H1 (cell line): ENCODE measurements at regions not wholly inside any gene's neighbourhood (a gene's known extent, or its start where the extent isn't known, plus 50 kb on each side); places are given as distances from the start of the nearest gene placed in this dataset.

Experiments
- CTCF ChIA-PET: fragments of 300-600 bp; sonication (Branson Sonifier 250); formaldehyde crosslinking; loops from one replicate; lab custom pipeline; 2021; ENCODE audit not compliant: partially characterized antibody; lab: Charles Lee
- POLR2A ChIA-PET: fragments of 300-600 bp; sonication (Branson Sonifier 250); formaldehyde crosslinking; loops from one replicate; lab custom pipeline; 2021; ENCODE audit warnings: inconsistent platforms; ENCODE audit not compliant: partially characterized antibody; lab: Charles Lee
- DNase-seq, 2 experiments: peaks; one replicate each; pipeline versions ENCODE4 v3.0.0 to v3.0.0-alpha.2; 2010 to 2022; ENCODE audit warnings: low spot score in 2 of 2, low read depth in 1 of 2, mixed read lengths in 1 of 2
- FAIRE-seq: peaks from 2 replicates; lab custom pipeline; 2011; peaks lifted over from hg19 to GRCh38; lab: Jason Lieb, UNC
- H2AFZ ChIP-seq: 2 replicates; pipeline ENCODE4 v1.8.1; 2012; ENCODE audit warnings: low read length, inconsistent platforms
- H2AK5ac ChIP-seq: 2 replicates; pipeline ENCODE4 v1.6.1; 2013; ENCODE audit warnings: low read depth, low read length
- H2BK120ac ChIP-seq: replicated peaks from 2 replicates; pipeline ENCODE3; 2013; ENCODE audit warnings: low read depth, low read length, inconsistent platforms
- H2BK12ac ChIP-seq: 2 replicates; pipeline ENCODE4 v1.6.1; 2013; ENCODE audit warnings: low read depth, low read length
- H2BK15ac ChIP-seq: 2 replicates; pipeline ENCODE4 v1.6.1; 2013; ENCODE audit warnings: low read length
- H2BK20ac ChIP-seq: 2 replicates; pipeline ENCODE4 v1.6.1; 2013; ENCODE audit warnings: low read length
- H2BK5ac ChIP-seq: 2 replicates; pipeline ENCODE4 v1.6.1; 2013; ENCODE audit warnings: low read depth, low read length
- H3K14ac ChIP-seq: 2 replicates; pipeline ENCODE4 v1.6.1; 2013; ENCODE audit warnings: inconsistent platforms; ENCODE audit not compliant: insufficient read length
- H3K18ac ChIP-seq: 2 replicates; pipeline ENCODE4 v1.6.1; 2013; ENCODE audit warnings: low read length; ENCODE audit errors: extremely low read depth
- H3K23ac ChIP-seq: 2 replicates; pipeline ENCODE4 v1.6.1; 2013; ENCODE audit warnings: inconsistent platforms; ENCODE audit not compliant: insufficient read length
- H3K23me2 ChIP-seq: 2 replicates; pipeline ENCODE4 v1.6.1; 2013; ENCODE audit warnings: low read depth, low read length
- H3K27ac ChIP-seq: 2 replicates; pipeline ENCODE4 v1.6.1; 2011; ENCODE audit warnings: low read depth, low read length, inconsistent platforms
- H3K27me3 ChIP-seq, 4 experiments: replicated peaks in 1 of 4; 1 replicate in 1 of 4; 2 replicates in 3 of 4; pipeline versions ENCODE4 v1.6.1 to v1.8.1; 2011 to 2013; ENCODE audit warnings: low read length in 3 of 4, mild to moderate bottlenecking in 3 of 4, inconsistent platforms in 2 of 4, mixed read lengths in 2 of 4, moderate library complexity in 1 of 4; ENCODE audit not compliant: control insufficient read depth in 3 of 4, insufficient read depth in 3 of 4; ENCODE audit errors: extremely low read depth in 1 of 4
- H3K36me3 ChIP-seq, 4 experiments: 2 replicates each; pipeline versions ENCODE4 v1.6.1 to v1.8.1; 2011 to 2013; ENCODE audit warnings: mild to moderate bottlenecking in 4 of 4, low read length in 3 of 4, moderate library complexity in 2 of 4, control low read depth in 1 of 4, inconsistent platforms in 1 of 4; ENCODE audit not compliant: insufficient read depth in 4 of 4, control insufficient read depth in 2 of 4
- H3K4ac ChIP-seq: replicated peaks from 2 replicates; pipeline ENCODE3; 2013; ENCODE audit warnings: low read length, low read depth, mixed read lengths, inconsistent platforms; ENCODE audit not compliant: insufficient read length
- H3K4me1 ChIP-seq, 4 experiments: replicated peaks in 1 of 4; 1 replicate in 1 of 4; 2 replicates in 3 of 4; pipeline versions ENCODE4 v1.6.1 to v1.8.1; 2011 to 2013; ENCODE audit warnings: low read length in 3 of 4, inconsistent platforms in 2 of 4, mixed read lengths in 1 of 4; ENCODE audit not compliant: insufficient read depth in 4 of 4, control insufficient read depth in 3 of 4
- H3K4me2 ChIP-seq, 2 experiments: 2 replicates each; pipeline versions ENCODE4 v1.6.1 to v1.8.1; 2011 to 2013; ENCODE audit warnings: low read depth in 2 of 2, low read length in 2 of 2, control low read depth in 1 of 2, inconsistent platforms in 1 of 2, mild to moderate bottlenecking in 1 of 2; ENCODE audit not compliant: insufficient read depth in 1 of 2
- H3K4me3 ChIP-seq, 4 experiments: fragments of 200-600, 300-600 bp in 1 of 4; sonication (generic), shearing (Covaris generic), sonication (Bioruptor Twin) in 1 of 4; 2 replicates each; pipeline versions ENCODE4 v1.5.1 to v1.8.1; 2011 to 2016; ENCODE audit warnings: low read length in 4 of 4, low read depth in 3 of 4, control low read depth in 2 of 4, inconsistent platforms in 2 of 4, mild to moderate bottlenecking in 2 of 4, mixed read lengths in 1 of 4, moderate library complexity in 1 of 4; ENCODE audit not compliant: insufficient read depth in 2 of 4; ENCODE audit errors: extremely low read depth in 1 of 4
- H3K56ac ChIP-seq: replicated peaks from 2 replicates; pipeline ENCODE3; 2013; ENCODE audit warnings: low read depth, mild to moderate bottlenecking, mixed read lengths, low read length, inconsistent platforms; ENCODE audit not compliant: insufficient read length
- H3K79me1 ChIP-seq: 2 replicates; pipeline ENCODE4 v1.6.1; 2013; ENCODE audit warnings: low read depth, low read length, control low read depth
- H3K79me2 ChIP-seq, 2 experiments: 2 replicates each; pipeline versions ENCODE4 v1.6.1 to v1.8.1; 2012 to 2013; ENCODE audit warnings: low read length in 2 of 2, mild to moderate bottlenecking in 2 of 2, inconsistent platforms in 1 of 2; ENCODE audit not compliant: insufficient read depth in 2 of 2, control insufficient read depth in 1 of 2
- H3K9ac ChIP-seq, 4 experiments: replicated peaks in 1 of 4; 1 replicate in 1 of 4; 2 replicates in 3 of 4; pipeline versions ENCODE4 v1.6.1 to v1.8.1; 2011 to 2013; ENCODE audit warnings: low read depth in 3 of 4, low read length in 3 of 4, control low read depth in 2 of 4, mild to moderate bottlenecking in 2 of 4, moderate library complexity in 2 of 4, inconsistent platforms in 1 of 4; ENCODE audit errors: extremely low read depth in 1 of 4
- H3K9me3 ChIP-seq, 2 experiments: 2 replicates each; pipeline versions ENCODE4 v1.6.1 to v1.8.1; 2012 to 2013; ENCODE audit warnings: mild to moderate bottlenecking in 2 of 2, moderate library complexity in 2 of 2, control low read depth in 1 of 2, inconsistent platforms in 1 of 2, low read depth in 1 of 2, low read length in 1 of 2, mixed read lengths in 1 of 2; ENCODE audit not compliant: insufficient read depth in 2 of 2
- H4K20me1 ChIP-seq, 2 experiments: replicated peaks in 1 of 2; 2 replicates each; pipeline versions ENCODE3 to v1.8.1; 2011 to 2013; ENCODE audit warnings: inconsistent platforms in 2 of 2, low read length in 2 of 2, mild to moderate bottlenecking in 1 of 2; ENCODE audit not compliant: insufficient read depth in 2 of 2, control insufficient read depth in 1 of 2
- H4K5ac ChIP-seq: 2 replicates; pipeline ENCODE4 v1.6.1; 2013; ENCODE audit warnings: low read length, low read depth, mixed read lengths, inconsistent platforms; ENCODE audit not compliant: insufficient read length
- H4K8ac ChIP-seq: 2 replicates; pipeline ENCODE4 v1.8.0; 2013; ENCODE audit warnings: mild to moderate bottlenecking, moderate library complexity, low read length, inconsistent platforms; ENCODE audit not compliant: insufficient read depth; ENCODE audit errors: extremely low read depth
- H4K91ac ChIP-seq: replicated peaks from 2 replicates; pipeline ENCODE3; 2013; ENCODE audit warnings: low read length, mixed read lengths, inconsistent platforms; ENCODE audit not compliant: insufficient read length
- JUN ChIP-seq: IDR thresholded peaks from 2 replicates; pipeline ENCODE4 v1.6.1; 2011; ENCODE audit warnings: low read depth, mild to moderate bottlenecking, improper control_type of control experiment, low read length
- SP1 ChIP-seq: IDR thresholded peaks from 2 replicates; pipeline ENCODE4 v1.6.1; 2011; ENCODE audit warnings: low read depth, low read length
- SP2 ChIP-seq: IDR thresholded peaks from 2 replicates; pipeline ENCODE4 v1.6.1; 2012; ENCODE audit warnings: mild to moderate bottlenecking, low read length, inconsistent platforms

DNA sequence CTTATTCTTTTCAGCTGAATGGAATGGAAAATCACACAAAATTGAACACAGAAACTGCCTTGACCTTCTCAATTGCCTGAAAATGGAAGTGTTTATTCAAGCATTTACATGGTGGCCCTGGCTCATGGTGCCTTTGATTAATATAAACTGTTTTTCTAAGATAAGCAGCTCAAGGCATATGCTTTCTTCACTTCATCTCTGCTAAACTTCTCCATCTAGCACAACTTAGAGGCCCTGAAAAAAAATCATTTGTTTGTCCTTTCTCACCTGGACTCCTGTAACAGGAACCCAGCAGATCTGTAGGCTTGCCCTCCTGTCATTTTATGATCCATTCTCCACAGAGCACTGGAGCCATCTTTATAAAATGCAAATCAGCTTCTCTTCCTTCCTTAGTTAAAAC, 117.5 kb upstream of the KRR1 start:
- Histone ChIP-seq H3K27me3 (no peaks in the 10 kb centered on the region), H2BK15ac (no peak overlapping the region), H3K14ac (no peak overlapping the region), H2BK5ac (no peak overlapping the region), H3K23ac (no peak overlapping the region), H2BK120ac (no peak overlapping the region), H2AFZ (no peak overlapping the region), H4K5ac (no peak overlapping the region), H3K36me3 (no peaks in the 10 kb centered on the region), H3K4me2 (no peak overlapping the region), H4K91ac (no peak overlapping the region), H3K4me1 (peaks cover 0 to 17% (median 7%) of the 10 kb centered on the region in 4 experiments; a peak in 2 of 7 replicates), H2BK20ac (no peak overlapping the region), H4K8ac (no peak overlapping the region), H3K56ac (no peak overlapping the region), H3K27ac (no peak overlapping the region), H4K20me1 (no peaks in the 10 kb centered on the region), H2BK12ac (no peak overlapping the region), H3K79me2 (no peaks in the 10 kb centered on the region), H3K4me3 (no peak overlapping the region), H3K4ac (no peak overlapping the region), H3K79me1 (no peaks in the 10 kb centered on the region), H3K23me2 (no peaks in the 10 kb centered on the region), H3K9me3 (no peaks in the 10 kb centered on the region), H3K9ac (no peak overlapping the region), H2AK5ac (no peak overlapping the region), H3K18ac (no peak overlapping the region)
- ChIA-PET CTCF (interaction anchor here (1.3 kb wide), 2 partner anchors 102 to 404 kb away, joined by 3 to 7 read pairs; no protein-coding TSS in a partner anchor), POLR2A (no interaction called here)
- no peak for FAIRE-seq
- DNase-seq, result no peak
- TF ChIP-seq JUN, result no peak
- no peak for TF ChIP-seq SP2
- TF ChIP-seq SP1, result no peak
